ENCODE measurements at regions not wholly inside any gene's neighbourhood (a gene's known extent, or its start where the extent isn't known, plus 50 kb on each side); places are given as distances from the start of the nearest gene placed in this dataset.

- TF ChIP-seq CTCF (IDR thresholded peaks at IDR 0.05; ENCODE audit: low read depth, low read length, missing control alignments): no peak
- no peak for DNase-seq (ENCODE audit: low read depth)
- no peak overlapping the region for H3K4me3 ChIP-seq (ENCODE audit: low read depth, low read length)
Observed at GRCh38 chr11:91730057-91730456, 494.6 kb upstream of the FAT3 start.

GRCh38 chr11:91717169-91717568 lies 507.4 kb upstream of the FAT3 start:
- TF ChIP-seq CTCF (IDR thresholded peaks at IDR 0.05; ENCODE audit: low read depth, low read length, missing control alignments): no peak
- no peak for DNase-seq (ENCODE audit: low read depth)
- no peak overlapping the region for H3K4me3 ChIP-seq (ENCODE audit: low read depth, low read length)

- no peak for DNase-seq (ENCODE audit: low read depth)
- TF ChIP-seq CTCF (IDR thresholded peaks at IDR 0.05; ENCODE audit: low read depth, low read length, missing control alignments): no peak
- H3K4me3 ChIP-seq (ENCODE audit: low read depth, low read length): no peak overlapping the region
Observed at GRCh38 chr11:91707652-91708482, 516.8 kb upstream of the FAT3 start.

GRCh38 chr11:91703042-91703441 lies 521.6 kb upstream of the FAT3 start:
- no peak for TF ChIP-seq CTCF (IDR thresholded peaks at IDR 0.05; ENCODE audit: low read depth, low read length, missing control alignments)
- H3K4me3 ChIP-seq (ENCODE audit: low read depth, low read length): no peak overlapping the region
- no peak for DNase-seq (ENCODE audit: low read depth)

- no peak overlapping the region for H3K4me3 ChIP-seq (ENCODE audit: low read depth, low read length)
- no peak for TF ChIP-seq CTCF (IDR thresholded peaks at IDR 0.05; ENCODE audit: low read depth, low read length, missing control alignments)
- DNase-seq (ENCODE audit: low read depth): no peak
Observed at GRCh38 chr11:91700854-91701253, 523.8 kb upstream of the FAT3 start.

- no peak overlapping the region for H3K4me3 ChIP-seq (ENCODE audit: low read depth, low read length)
- DNase-seq (ENCODE audit: low read depth): no peak
- no peak for TF ChIP-seq CTCF (IDR thresholded peaks at IDR 0.05; ENCODE audit: low read depth, low read length, missing control alignments)
Observed at GRCh38 chr11:91698845-91699244, 525.8 kb upstream of the FAT3 start.

GRCh38 chr11:91694331-91694730 lies 530.3 kb upstream of the FAT3 start:
- H3K4me3 ChIP-seq (ENCODE audit: low read depth, low read length): no peak overlapping the region
- no peak for DNase-seq (ENCODE audit: low read depth)
- no peak for TF ChIP-seq CTCF (IDR thresholded peaks at IDR 0.05; ENCODE audit: low read depth, low read length, missing control alignments)
